HK-2 (cell line): ENCODE measurements at regions not wholly inside any gene's neighbourhood (a gene's known extent, or its start where the extent isn't known, plus 50 kb on each side); places are given as distances from the start of the nearest gene placed in this dataset.

ENCODE experiments used
- DNase-seq: peaks from one replicate; pipeline ENCODE4 v3.0.0-alpha.2; 2018; ENCODE audit not compliant: unreplicated experiment

DNA sequence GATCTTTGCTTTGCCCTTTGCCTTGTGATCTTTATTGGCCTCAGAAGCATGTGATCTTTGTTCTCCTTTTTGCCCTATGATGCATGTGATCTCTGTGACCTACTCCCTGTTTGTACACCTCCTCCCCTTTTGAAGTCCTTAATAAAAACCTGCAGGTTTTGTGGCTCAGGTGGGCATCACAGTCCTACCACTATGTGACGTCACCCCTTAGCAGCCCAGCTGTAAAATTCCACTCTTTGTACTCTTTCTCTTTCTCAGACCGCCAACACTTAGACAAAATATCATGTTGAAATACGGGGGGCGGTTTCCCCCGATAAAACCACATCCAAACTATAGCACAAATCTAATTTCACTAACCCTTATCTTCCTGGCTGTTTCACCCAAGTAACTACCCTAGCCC is 76.7 kb upstream of the RAPGEF4 start:
- no peak for DNase-seq

DNA sequence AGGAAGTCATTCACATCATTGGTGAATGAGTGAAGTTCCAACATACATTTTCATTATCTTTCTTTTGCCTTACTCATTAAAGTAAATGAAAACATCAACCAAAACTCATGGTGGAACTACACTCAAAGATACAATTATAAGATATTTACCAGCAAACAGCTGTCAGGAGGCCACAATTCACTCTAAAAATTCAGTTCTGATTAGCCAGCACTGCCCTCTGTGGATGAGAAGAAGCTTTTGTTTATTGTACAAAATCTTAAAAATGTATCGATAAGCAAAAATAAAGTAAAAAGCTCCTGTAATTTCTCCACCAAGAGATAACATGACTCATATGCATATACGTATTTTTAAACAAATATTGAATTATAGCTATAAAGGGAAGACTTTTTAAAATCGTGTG is 73.5 kb upstream of the RAPGEF4 start:
- no peak for DNase-seq

- no peak for DNase-seq
Measured at GRCh38 chr2:172664766-172665165, 70.9 kb upstream of the RAPGEF4 start.

DNA sequence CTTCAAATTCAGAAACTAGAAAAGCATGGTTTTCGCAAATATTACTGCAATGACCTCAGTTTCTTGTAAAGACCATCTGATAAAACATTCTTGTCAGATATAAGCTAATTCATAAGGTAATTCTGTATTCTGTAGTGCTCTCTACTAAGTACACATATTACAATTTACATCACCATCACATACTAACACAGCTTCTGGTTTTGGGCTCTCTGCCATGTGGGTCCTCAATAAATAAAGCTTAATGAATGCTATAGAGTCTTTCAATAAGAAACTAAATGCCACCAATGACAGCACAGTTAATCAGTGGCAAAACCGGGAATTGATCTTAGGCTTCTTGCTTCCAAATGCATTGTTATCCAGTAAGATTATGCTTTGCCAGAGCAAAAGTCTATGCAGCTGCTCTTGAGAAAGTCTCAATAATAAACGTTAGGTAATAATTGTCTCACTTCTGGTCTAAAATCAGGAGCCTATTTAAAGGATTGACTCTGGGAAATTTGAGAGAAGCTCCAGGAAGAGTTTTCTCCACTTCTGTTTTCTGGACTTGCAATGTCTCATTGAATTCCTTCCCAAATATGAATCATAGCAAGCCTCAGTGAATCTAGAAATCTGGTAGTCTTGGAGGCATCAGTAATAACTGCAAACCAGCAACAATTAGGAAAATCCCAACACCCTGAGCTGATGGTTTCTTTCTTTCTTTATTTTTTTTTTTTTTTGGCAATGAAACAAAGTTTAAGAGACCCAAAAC is 67.9 kb upstream of the RAPGEF4 start:
- no peak for DNase-seq

DNA sequence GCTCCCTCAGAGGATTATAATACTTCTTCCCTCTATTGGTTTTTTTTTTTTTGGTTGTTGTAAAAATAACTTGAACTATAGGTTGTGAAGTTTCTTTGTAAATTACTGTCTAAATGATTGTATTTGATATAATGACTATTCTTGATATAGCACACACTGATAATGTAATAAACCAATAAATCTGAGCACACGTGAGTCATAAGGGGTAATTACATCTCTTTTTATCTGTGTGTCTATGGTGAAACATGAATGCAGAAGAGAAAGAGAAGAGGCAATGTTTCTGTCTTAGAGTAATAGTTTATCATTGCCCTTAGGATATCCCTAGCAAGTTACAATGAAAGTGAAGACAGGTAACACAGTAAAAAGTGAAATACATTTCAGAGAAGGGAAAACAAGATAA is 64.1 kb upstream of the RAPGEF4 start:
- no peak for DNase-seq

DNA sequence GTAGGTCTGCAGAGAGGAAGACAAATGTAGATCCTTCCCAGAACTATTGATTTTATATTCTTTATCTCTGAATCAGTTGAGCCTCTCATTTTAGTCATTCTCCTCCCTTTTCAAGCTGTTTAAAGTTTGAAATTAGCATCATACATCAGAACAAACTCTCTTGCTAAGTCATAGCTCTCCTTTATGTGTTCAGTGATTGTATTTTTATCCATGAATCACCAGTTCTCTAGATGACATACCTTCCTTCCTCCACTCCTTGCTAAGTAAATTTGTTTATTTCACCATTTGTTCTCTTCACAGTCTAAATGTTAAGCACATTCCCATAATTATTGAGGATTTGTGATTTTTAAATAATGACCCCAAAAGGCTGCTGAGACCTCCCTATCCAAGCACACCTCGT is 63.5 kb upstream of the RAPGEF4 start:
- DNase-seq: no peak

DNA sequence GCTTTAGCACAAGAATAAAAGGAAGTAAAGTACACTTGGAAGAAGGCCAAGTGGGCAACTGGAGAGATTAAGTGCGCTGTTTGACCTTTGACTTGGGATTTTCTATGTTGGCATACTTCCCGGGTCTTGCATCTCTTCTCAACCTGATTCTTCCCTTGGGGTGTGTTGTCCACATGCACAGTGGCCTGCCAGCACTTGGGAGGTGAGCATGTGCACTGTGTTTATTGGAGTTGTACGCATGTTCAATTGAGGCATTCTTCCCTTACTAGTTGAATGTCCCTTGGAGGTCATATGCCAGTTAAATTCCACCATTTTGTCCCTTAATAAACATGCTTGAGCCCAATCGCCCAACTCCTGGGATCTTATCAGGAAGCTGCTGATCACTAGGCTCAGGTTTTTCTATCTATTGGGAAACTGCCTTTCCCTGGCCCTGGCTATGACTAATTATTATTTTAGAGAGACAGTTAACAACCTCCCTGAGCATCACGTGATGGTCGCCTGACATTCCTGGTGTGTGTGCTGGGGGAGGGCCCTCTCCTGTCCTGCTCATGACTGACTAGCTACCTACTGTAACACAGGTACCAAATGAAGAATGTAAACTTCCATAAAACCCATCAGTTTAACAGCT is 62.5 kb upstream of the RAPGEF4 start:
- DNase-seq: peak; percentile 53

- DNase-seq: no peak
Measured at GRCh38 chr2:172674034-172674967, 61.3 kb upstream of the RAPGEF4 start.

DNA sequence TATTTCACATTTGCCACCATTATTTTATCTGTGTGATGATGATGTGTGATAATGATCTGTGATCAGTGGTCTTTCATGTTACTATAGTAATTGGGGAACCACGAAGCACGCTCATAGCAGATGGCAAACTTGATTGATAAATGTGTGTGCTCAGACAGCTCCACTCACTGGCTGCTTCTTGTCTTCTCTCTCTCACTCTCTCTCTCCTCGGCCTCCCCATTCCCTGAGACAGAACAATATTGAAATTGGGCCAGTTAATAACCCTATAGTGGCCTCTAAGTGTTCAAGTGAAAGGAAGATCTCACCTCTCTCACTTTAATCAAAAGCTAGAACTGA is 60.7 kb upstream of the RAPGEF4 start:
- no peak for DNase-seq

- no peak for DNase-seq
Measured at GRCh38 chr2:172677363-172677762, 58.3 kb upstream of the RAPGEF4 start.

- DNase-seq: no peak
Measured at GRCh38 chr2:172680436-172681068, 55.1 kb upstream of the RAPGEF4 start.

- no peak for DNase-seq
Measured at GRCh38 chr2:172685467-172685866, 50.2 kb upstream of the RAPGEF4 start.
